ENCODE measurements at regions not wholly inside any gene's neighbourhood (a gene's known extent, or its start where the extent isn't known, plus 50 kb on each side); places are given as distances from the start of the nearest gene placed in this dataset.
"Not testable (repeated sequence)": the region's sequence is repeated elsewhere in the genome, so short reads cannot be mapped to it uniquely, and the experiment has no call there.

DNA sequence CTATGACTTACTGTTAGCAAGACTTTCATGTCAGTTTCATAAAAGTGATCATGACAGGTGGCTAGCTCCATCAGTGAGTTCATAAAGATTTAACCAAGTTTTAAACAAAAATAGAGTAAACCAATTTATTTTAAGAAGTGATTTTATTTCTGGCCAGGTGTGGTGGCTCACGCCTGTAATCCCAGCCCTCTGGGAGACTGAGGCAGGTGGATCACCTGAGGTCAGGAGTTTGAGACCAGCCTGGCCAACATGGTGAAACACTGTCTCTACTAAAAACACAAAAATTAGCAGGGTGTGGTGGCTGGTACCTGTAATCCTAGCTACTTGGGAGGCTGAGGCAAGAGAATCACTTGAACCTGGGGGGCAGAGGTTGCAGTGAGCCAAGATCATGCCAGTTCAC, 111.4 kb upstream of the MAP2 start:
- FAIRE-seq, result not testable (repeated sequence)

- FAIRE-seq, result no peak
Observed at GRCh38 chr2:209314653-209315052, 109.2 kb upstream of the MAP2 start.

- no peak for FAIRE-seq
Observed at GRCh38 chr2:209316141-209316540, 107.7 kb upstream of the MAP2 start.

- no peak for FAIRE-seq
Observed at GRCh38 chr2:209321076-209321475, 102.8 kb upstream of the MAP2 start.

- FAIRE-seq, result no peak
Observed at GRCh38 chr2:209321581-209321980, 102.3 kb upstream of the MAP2 start.

GRCh38 chr2:209322041-209322440, 101.8 kb upstream of the MAP2 start:
- FAIRE-seq, result peak; percentile 75

DNA sequence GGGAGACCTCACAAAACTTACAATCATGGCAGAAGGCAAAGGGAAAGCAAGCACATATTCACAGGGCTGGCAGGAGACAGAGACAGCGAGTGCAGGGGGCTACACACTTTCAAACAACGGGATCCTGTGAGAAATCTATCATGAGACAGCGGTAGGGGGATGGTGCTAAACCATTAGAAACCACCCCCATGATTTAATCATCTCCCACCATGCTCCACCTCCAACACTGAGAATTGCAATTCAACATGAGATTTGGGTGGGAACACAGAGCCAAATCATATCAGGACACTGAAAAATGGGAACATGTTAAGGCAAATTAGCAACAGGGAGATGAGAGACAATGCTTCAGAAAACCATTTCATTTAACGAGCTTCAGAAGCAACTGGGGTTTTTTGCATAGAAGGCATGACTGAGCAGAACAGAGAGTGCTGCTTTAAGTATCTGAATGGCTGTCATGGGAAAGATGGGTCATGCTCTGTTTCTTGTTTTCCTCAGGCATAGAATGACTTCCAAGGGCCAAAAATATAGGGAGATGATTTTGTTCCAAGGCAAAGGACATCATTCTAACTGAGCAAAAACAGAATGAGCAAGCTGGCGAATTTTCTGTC, 100.8 kb upstream of the MAP2 start:
- FAIRE-seq, result no peak

- FAIRE-seq, result no peak
Observed at GRCh38 chr2:209323738-209324137, 100.1 kb upstream of the MAP2 start.

DNA sequence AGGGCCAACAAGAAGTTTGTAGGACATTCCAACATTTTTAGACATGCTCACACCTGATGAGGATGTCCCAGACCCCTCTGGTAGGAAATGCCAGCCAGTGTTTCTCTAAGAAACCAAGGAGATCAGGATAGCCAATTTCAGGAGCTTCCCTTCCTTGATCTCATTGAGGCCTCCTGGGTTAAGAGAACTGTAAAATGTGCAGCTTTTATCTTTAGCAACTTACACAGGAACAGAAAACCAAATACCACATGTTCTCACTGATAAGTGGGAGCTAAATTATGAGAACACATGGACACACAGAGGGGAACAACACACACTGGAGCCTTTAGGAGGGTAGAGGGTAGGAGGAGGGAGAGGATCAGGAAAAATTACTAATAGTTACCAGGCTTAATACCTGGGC, 99.6 kb upstream of the MAP2 start:
- FAIRE-seq, result no peak

- peak; percentile 74 for FAIRE-seq
Observed at GRCh38 chr2:209331291-209331844, 92.5 kb upstream of the MAP2 start.

DNA sequence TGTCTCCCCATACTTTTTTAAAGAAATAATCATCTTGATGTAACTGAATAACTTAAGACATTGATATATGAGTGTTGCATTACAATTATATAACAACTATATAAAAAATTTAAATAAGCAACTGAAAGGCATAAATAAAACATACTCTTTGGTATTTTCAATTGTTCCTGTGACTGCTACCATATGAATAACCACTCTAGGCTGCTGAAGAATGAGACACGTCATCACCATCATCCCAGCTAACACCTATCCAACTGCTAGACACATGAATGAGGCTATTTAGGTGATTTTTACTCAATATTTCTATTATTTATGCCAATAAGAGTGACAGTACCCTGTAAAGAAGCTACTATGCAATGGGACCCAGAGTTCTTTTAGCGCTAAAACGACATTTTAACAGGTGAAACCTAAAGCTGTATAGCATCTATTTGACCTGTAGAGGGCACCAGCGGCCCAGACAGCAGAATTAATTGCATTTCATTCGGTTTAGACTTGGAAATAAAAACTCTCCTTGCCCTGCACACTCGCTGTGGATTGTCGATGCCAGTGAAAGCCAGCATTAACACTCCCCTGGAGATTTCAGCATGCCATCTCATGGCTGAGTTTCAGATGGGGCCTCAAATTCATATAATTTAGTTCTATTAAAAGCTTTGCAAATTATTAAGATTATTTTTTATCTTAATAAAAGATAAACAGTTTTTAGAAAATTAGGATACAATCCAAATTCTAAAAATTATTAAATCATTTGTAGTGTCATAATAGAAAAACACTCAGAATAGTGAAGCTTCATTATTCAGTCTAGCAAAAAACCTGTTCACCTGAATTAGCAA, 89.4 kb upstream of the MAP2 start:
- peak; percentile 97 for FAIRE-seq

- FAIRE-seq, result no peak
Observed at GRCh38 chr2:209340522-209340921, 83.3 kb upstream of the MAP2 start.

GRCh38 chr2:209344349-209344748, 79.5 kb upstream of the MAP2 start:
- FAIRE-seq, result no peak

DNA sequence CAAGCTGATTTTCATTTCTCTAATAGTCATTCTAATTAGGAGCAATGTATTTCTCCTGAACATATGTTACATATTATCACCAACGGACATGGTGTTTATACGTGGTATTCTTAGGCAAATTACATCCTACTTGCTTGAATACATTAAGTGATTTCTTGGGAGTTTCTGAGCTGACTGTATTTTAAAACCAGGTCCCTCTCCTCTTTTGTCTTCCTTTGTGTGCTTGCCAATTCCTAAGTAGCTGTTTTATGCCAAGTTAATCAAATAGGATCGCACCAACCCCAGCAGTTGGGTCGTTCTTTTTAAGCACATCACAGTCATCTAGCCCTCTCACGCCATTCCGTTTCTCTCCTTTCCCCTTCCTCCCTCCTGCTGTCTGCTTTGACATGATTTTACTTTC, 75.4 kb upstream of the MAP2 start:
- no peak for FAIRE-seq

GRCh38 chr2:209351636-209352035, 72.2 kb upstream of the MAP2 start:
- no peak for FAIRE-seq

GRCh38 chr2:209358992-209359391, 64.9 kb upstream of the MAP2 start:
- no peak for FAIRE-seq

DNA sequence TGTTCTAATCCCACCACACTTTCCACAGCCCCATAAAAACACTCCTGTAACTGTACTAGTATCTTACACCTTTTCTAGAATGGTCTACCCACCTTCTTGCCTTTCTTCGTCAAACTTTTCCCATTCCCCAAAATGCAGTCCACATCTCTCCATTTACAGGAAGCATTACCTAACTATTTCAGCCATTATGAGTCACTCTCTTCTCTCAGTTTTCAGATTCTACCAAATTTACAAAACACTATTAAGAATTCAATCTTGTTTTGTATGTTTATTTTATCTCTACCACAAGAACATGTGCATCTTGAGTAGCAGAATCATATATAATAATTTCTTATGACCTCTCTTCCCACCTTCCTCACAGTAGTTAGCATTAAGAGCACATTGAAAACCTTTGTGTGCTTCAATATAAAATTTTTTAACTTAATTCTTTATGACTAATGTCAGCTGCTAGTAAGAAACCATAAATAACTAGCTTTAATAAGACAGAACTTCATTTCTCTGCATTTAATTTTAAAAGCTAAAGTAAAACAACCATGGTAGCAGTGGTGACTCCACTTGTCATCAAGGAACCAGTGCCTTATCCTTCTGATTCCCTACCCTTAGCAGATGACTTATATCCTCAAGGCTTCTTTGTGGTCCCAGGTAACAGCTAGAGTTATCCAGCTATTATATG, 56.6 kb upstream of the MAP2 start:
- no peak for FAIRE-seq

DNA sequence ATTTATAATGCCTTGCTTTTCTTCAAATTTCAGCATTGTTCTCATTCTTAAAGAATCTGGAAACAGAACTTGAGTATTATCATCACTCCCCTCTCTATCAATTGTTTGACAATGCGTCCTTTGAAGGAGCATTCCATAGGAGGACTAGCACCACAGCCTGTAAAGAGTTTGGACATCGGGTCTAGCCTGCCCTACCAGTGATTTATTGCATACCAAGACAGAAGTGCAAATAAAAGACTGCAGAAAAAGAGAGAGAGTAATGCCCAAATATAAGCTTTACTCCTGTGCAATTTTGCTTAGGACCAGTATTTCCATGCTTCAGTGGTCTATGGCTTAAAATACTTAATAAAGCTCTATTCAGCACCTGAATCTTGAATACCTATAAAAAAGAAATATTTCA, 55.4 kb upstream of the MAP2 start:
- no peak for FAIRE-seq

DNA sequence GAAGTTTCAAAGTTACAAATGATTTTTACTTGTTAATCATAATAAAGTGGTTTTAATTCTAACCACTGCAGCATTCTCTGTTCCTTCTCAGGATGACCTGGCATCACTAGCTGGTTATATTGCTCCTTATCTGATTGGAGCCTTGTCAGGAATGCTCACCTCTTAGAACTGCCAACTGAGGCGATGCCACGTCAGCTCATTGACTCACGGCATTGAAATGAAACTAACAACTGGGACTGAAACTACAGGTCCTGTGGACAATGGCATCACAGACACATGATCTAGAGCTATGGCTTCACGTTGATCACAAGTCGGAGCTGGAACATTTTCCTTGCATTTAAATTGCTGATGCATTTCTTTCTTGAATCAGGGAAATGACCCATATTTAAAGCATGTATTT, 54.9 kb upstream of the MAP2 start:
- FAIRE-seq, result peak; percentile 96

DNA sequence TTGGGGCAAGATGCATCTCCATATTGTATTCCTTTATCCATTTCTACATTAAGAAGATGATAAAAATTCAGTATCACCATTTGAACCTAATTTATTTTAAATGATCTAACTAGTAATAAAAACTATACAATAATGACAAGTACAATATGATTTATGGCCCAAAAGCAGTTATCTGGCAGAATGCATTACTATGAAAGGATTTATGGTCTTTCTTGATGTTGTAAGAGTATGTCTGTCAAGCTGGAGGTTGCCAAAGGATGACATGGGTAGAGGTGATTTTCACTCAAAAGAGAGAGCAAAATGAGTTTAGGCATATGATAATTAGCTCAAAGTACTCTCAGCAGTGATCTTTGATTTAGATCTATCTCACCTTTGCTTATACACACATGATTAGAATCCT, 54.2 kb upstream of the MAP2 start:
- peak; percentile 27 for FAIRE-seq

GRCh38 chr2:209371407-209371806, 52.4 kb upstream of the MAP2 start:
- FAIRE-seq, result no peak
